Loucy (cell line): ENCODE measurements at regions not wholly inside any gene's neighbourhood (a gene's known extent, or its start where the extent isn't known, plus 50 kb on each side); places are given as distances from the start of the nearest gene placed in this dataset.

ENCODE experiments used
- EZH2phosphoT487 ChIP-seq: fragments of 200-600 bp; IDR thresholded peaks from 2 replicates; pipeline ENCODE4 v1.6.1; 2018; ENCODE audit warnings: antibody characterized with exemption, mild to moderate bottlenecking, moderate library complexity, borderline replicate concordance
- TF ChIP-seq, protein P1 (sequence below): fragments of 200-600 bp; sonication (generic); conservative IDR thresholded peaks from 2 replicates; pipeline ENCODE4 v1.5.1; 2014; ENCODE audit warnings: mild to moderate bottlenecking, antibody characterized with exemption, low read length

DNA sequence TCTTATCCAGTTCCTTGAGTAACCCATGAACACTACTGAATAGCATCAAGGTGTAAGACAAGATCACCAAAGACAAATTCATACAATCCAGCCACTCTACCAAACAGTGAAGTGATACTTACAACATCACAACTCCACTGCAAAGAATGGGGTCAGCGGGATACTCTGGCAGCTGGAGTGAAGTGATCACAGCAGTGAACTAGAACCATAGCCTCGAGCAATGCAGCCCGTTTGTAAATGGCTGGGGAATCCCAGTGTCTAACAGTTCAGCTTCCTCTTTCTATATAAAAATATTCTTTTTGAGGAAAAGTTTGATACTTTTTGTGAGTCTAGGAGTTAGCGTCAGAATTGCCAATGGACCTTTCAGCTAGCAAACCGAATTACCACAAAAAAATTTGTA is 515.2 kb downstream of the ZNF608 start:
- TF ChIP-seq, protein P1, sequence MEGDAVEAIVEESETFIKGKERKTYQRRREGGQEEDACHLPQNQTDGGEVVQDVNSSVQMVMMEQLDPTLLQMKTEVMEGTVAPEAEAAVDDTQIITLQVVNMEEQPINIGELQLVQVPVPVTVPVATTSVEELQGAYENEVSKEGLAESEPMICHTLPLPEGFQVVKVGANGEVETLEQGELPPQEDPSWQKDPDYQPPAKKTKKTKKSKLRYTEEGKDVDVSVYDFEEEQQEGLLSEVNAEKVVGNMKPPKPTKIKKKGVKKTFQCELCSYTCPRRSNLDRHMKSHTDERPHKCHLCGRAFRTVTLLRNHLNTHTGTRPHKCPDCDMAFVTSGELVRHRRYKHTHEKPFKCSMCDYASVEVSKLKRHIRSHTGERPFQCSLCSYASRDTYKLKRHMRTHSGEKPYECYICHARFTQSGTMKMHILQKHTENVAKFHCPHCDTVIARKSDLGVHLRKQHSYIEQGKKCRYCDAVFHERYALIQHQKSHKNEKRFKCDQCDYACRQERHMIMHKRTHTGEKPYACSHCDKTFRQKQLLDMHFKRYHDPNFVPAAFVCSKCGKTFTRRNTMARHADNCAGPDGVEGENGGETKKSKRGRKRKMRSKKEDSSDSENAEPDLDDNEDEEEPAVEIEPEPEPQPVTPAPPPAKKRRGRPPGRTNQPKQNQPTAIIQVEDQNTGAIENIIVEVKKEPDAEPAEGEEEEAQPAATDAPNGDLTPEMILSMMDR, result no peak
- TF ChIP-seq EZH2phosphoT487, result no peak
